ENCODE measurements at regions not wholly inside any gene's neighbourhood (a gene's known extent, or its start where the extent isn't known, plus 50 kb on each side); places are given as distances from the start of the nearest gene placed in this dataset.

DNA sequence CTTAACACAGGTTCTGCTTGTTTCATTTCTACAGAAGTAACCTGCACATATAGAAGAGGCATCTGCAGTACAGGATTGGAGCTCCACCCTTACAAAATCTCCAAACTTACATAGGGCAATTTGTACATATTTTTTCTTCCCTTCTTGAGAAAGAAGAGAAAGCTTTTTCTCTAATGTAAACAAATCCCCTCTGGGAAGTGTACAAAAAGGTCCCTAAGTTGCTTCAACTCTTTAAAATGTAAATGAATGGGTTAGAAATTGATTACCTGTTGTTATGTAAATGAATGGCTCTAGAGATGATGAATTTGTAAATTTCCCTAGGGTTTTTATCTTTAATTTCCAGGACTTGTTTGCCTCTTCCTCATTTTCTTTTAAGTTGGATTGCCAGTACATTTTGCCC is 1183.7 kb downstream of the MRPL39 start:
- no peak for FAIRE-seq
- no peak overlapping the region for H3K4me2 ChIP-seq (ENCODE audit: insufficient read depth, low read length)
- no peaks in the 10 kb centered on the region for H3K27me3 ChIP-seq (ENCODE audit: control insufficient read depth in 2 of 2, insufficient read depth in 2 of 2, low read length in 2 of 2)
- ChIA-PET POLR2A (no interaction called here), CTCF (no interaction called here)
- H3K27ac ChIP-seq (ENCODE audit: insufficient read depth, low read depth, low read length), result no peak overlapping the region
- dilution Hi-C loops (cut with MboI; ENCODE audit: extremely low pct_ligation_motif_present, low sequenced_read_pairs), result no loop called here
- no peaks in the 10 kb centered on the region for H4K20me1 ChIP-seq (replicated peaks; ENCODE audit: control insufficient read depth, extremely low read depth, insufficient read depth, low read length)
- H3K9me3 ChIP-seq (replicated peaks; ENCODE audit: control insufficient read depth, insufficient read depth, low read length), result peaks cover 3% of the 10 kb centered on the region
- no TSS peak for BruUV-seq (replicated peaks)
- no peaks in the 10 kb centered on the region for H3K79me2 ChIP-seq (ENCODE audit: control insufficient read depth, insufficient read depth, low read length)
- no peak overlapping the region for H2AFZ ChIP-seq (ENCODE audit: low read depth, low read length)
- intact Hi-C loops (cut with micrococcal nuclease), result no loop called here
- TF ChIP-seq JUN (IDR thresholded peaks at IDR 0.05; ENCODE audit: borderline replicate concordance, insufficient read depth, insufficient read length, low read depth) (no peak), EZH2 (IDR thresholded peaks at IDR 0.05; ENCODE audit: borderline replicate concordance, low read depth, low read length, severe bottlenecking) (no peak), POLR2AphosphoS5 (IDR thresholded peaks at IDR 0.05; ENCODE audit: insufficient read depth, low read depth, low read length) (no peak), FOS (IDR thresholded peaks at IDR 0.05; ENCODE audit: borderline replicate concordance, insufficient read depth, low read length) (no peak), GATA2 (IDR thresholded peaks at IDR 0.05; ENCODE audit: insufficient read depth, insufficient read length, low read depth, low read length) (no peak), POLR2A (IDR thresholded peaks at IDR 0.05; ENCODE audit: low read depth, low read length) (no peak)
- TF ChIP-seq, protein P1, sequence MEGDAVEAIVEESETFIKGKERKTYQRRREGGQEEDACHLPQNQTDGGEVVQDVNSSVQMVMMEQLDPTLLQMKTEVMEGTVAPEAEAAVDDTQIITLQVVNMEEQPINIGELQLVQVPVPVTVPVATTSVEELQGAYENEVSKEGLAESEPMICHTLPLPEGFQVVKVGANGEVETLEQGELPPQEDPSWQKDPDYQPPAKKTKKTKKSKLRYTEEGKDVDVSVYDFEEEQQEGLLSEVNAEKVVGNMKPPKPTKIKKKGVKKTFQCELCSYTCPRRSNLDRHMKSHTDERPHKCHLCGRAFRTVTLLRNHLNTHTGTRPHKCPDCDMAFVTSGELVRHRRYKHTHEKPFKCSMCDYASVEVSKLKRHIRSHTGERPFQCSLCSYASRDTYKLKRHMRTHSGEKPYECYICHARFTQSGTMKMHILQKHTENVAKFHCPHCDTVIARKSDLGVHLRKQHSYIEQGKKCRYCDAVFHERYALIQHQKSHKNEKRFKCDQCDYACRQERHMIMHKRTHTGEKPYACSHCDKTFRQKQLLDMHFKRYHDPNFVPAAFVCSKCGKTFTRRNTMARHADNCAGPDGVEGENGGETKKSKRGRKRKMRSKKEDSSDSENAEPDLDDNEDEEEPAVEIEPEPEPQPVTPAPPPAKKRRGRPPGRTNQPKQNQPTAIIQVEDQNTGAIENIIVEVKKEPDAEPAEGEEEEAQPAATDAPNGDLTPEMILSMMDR (IDR thresholded peaks at IDR 0.05; ENCODE audit: extremely low read depth in 1 of 2, insufficient read depth in 1 of 2, low read depth in 1 of 2, low read length in 2 of 2), result no peak
- TF ChIP-seq, protein P2, sequence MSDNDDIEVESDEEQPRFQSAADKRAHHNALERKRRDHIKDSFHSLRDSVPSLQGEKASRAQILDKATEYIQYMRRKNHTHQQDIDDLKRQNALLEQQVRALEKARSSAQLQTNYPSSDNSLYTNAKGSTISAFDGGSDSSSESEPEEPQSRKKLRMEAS (IDR thresholded peaks at IDR 0.05; ENCODE audit: insufficient read depth, insufficient read length), result no peak
- DNase-seq (ENCODE audit: low read depth, low spot score), result no peak
- no peak overlapping the region for H3K9ac ChIP-seq (replicated peaks; ENCODE audit: extremely low read depth, insufficient read depth, low read length)
- no peaks in the 10 kb centered on the region for H3K4me1 ChIP-seq (ENCODE audit: control insufficient read depth, extremely low read depth, insufficient read depth, low read length)
- H3K4me3 ChIP-seq (replicated peaks in 1 of 3; ENCODE audit: insufficient read depth in 1 of 3, low read depth in 1 of 3, low read length in 3 of 3), result no peak overlapping the region
- H3K36me3 ChIP-seq (ENCODE audit: control insufficient read depth in 2 of 2, extremely low read depth in 1 of 2, insufficient read depth in 2 of 2, low read length in 2 of 2), result no peaks in the 10 kb centered on the region
- no peaks in the 10 kb centered on the region for H3K9me1 ChIP-seq (replicated peaks; ENCODE audit: control insufficient read depth, extremely low read depth, insufficient read depth, low read length)

Data from endothelial cell of umbilical vein (primary cell).